ENCODE measurements at regions not wholly inside any gene's neighbourhood (a gene's known extent, or its start where the extent isn't known, plus 50 kb on each side); places are given as distances from the start of the nearest gene placed in this dataset.

- TF ChIP-seq CTCF (IDR thresholded peaks at IDR 0.05; ENCODE audit: low read depth, low read length) (no peak), EZH2phosphoT487 (IDR thresholded peaks at IDR 0.05; ENCODE audit: low read depth) (no peak)
Observed at GRCh38 chr17:77394540-77395295, 253.9 kb downstream of the SEC14L1 start.

Measured in OCI-LY3 (cell line).